Islet of Langerhans (tissue), 1 donor: ENCODE measurements at regions not wholly inside any gene's neighbourhood (a gene's known extent, or its start where the extent isn't known, plus 50 kb on each side); places are given as distances from the start of the nearest gene placed in this dataset.

Experiments used
- FAIRE-seq: peaks from one replicate; lab custom pipeline; 2011; peaks lifted over from hg19 to GRCh38; lab: Jason Lieb, UNC

GRCh38 chr16:8262299-8262698 lies 328.0 kb downstream of the TMEM114 start:
- no peak for FAIRE-seq

- FAIRE-seq: no peak
These were observed 330.2 kb downstream of the TMEM114 start for GRCh38 chr16:8260140-8260539.

GRCh38 chr16:8258523-8258922 lies 331.8 kb downstream of the TMEM114 start:
- no peak for FAIRE-seq

GRCh38 chr16:8257561-8257960 lies 332.8 kb downstream of the TMEM114 start:
- FAIRE-seq: no peak

- FAIRE-seq: no peak
These were observed 335.9 kb downstream of the TMEM114 start for GRCh38 chr16:8254405-8254804.

GRCh38 chr16:8253718-8254117 lies 336.6 kb downstream of the TMEM114 start:
- no peak for FAIRE-seq

- no peak for FAIRE-seq
These were observed 338.6 kb downstream of the TMEM114 start for GRCh38 chr16:8251727-8252126.

- FAIRE-seq: no peak
These were observed 339.0 kb downstream of the TMEM114 start for GRCh38 chr16:8251298-8251697.

- FAIRE-seq: no peak
These were observed 342.3 kb downstream of the TMEM114 start for GRCh38 chr16:8247993-8248392.

GRCh38 chr16:8243981-8244380 lies 346.3 kb downstream of the TMEM114 start:
- no peak for FAIRE-seq

- FAIRE-seq: no peak
These were observed 348.9 kb downstream of the TMEM114 start for GRCh38 chr16:8241408-8241807.

GRCh38 chr16:8239443-8239842 lies 350.9 kb downstream of the TMEM114 start:
- FAIRE-seq: no peak

- no peak for FAIRE-seq
These were observed 352.9 kb downstream of the TMEM114 start for GRCh38 chr16:8237452-8237851.

- no peak for FAIRE-seq
These were observed 353.5 kb downstream of the TMEM114 start for GRCh38 chr16:8236816-8237215.

- FAIRE-seq: no peak
These were observed 359.8 kb downstream of the TMEM114 start for GRCh38 chr16:8230497-8230896.

- FAIRE-seq: no peak
These were observed 361.2 kb downstream of the TMEM114 start for GRCh38 chr16:8229011-8229520.

GRCh38 chr16:8217201-8217600 lies 373.1 kb downstream of the TMEM114 start:
- FAIRE-seq: no peak

GRCh38 chr16:8204769-8205168 lies 385.5 kb downstream of the TMEM114 start:
- no peak for FAIRE-seq

GRCh38 chr16:8204096-8204495 lies 386.2 kb downstream of the TMEM114 start:
- FAIRE-seq: no peak

- FAIRE-seq: no peak
These were observed 387.2 kb downstream of the TMEM114 start for GRCh38 chr16:8203101-8203500.

GRCh38 chr16:8200839-8201238 lies 389.5 kb downstream of the TMEM114 start:
- FAIRE-seq: no peak

GRCh38 chr16:8199390-8199789 lies 390.9 kb downstream of the TMEM114 start:
- no peak for FAIRE-seq

GRCh38 chr16:8194794-8195193 lies 395.5 kb downstream of the TMEM114 start:
- FAIRE-seq: no peak

GRCh38 chr16:8188841-8189240 lies 401.5 kb downstream of the TMEM114 start:
- FAIRE-seq: no peak

GRCh38 chr16:8187782-8188372 lies 402.4 kb downstream of the TMEM114 start:
- FAIRE-seq: no peak
